HEK293T (cell line): ENCODE measurements at regions not wholly inside any gene's neighbourhood (a gene's known extent, or its start where the extent isn't known, plus 50 kb on each side); places are given as distances from the start of the nearest gene placed in this dataset.

Experiments used
- ARNT ChIP-seq: fragments of 450-650 bp; IDR thresholded peaks from 2 replicates; pipeline ENCODE4 v1.6.1; 2017; ENCODE audit warnings: mild to moderate bottlenecking
- CTBP1 ChIP-seq: fragments of 450-650 bp; IDR thresholded peaks from 2 replicates; pipeline ENCODE4 v1.6.1; 2016; ENCODE audit warnings: borderline replicate concordance
- ELF4 ChIP-seq: fragments of 450-650 bp; IDR thresholded peaks from 2 replicates; pipeline ENCODE4 v1.6.1; 2017; ENCODE audit warnings: antibody characterized with exemption
- FOXK2 ChIP-seq: fragments of 450-650 bp; IDR thresholded peaks from 2 replicates; pipeline ENCODE4 v1.6.1; 2016; ENCODE audit warnings: mild to moderate bottlenecking
- NFRKB ChIP-seq: fragments of 450-650 bp; IDR thresholded peaks from 2 replicates; pipeline ENCODE4 v1.6.1; 2016; ENCODE audit warnings: mild to moderate bottlenecking, moderate library complexity
- PKNOX1 ChIP-seq: fragments of 450-650 bp; IDR thresholded peaks from 2 replicates; pipeline ENCODE4 v1.6.1; 2016
- SP1 ChIP-seq: fragments of 450-650 bp; IDR thresholded peaks from 2 replicates; pipeline ENCODE4 v1.6.1; 2017

- no peak for TF ChIP-seq ELF4
- no peak for TF ChIP-seq SP1
- TF ChIP-seq CTBP1, result no peak
- no peak for TF ChIP-seq ARNT
- no peak for TF ChIP-seq NFRKB
- TF ChIP-seq PKNOX1, result no peak
- no peak for TF ChIP-seq FOXK2
Observed at GRCh38 chr9:30507166-30507565, 1877.3 kb upstream of the ACO1 start.
